Parathyroid adenoma (tissue), 2 donors: ENCODE measurements at regions not wholly inside any gene's neighbourhood (a gene's known extent, or its start where the extent isn't known, plus 50 kb on each side); places are given as distances from the start of the nearest gene placed in this dataset.

Experiments used
- H2AFZ ChIP-seq: fragments of 300-600 bp; sonication (generic); one replicate; pipeline ENCODE4 v1.7.0; 2017; ENCODE audit warnings: antibody characterized with exemption, mild to moderate bottlenecking
- H3K27ac ChIP-seq: fragments of 300-600 bp; sonication (generic); one replicate; pipeline ENCODE4 v1.7.0; 2017
- H3K27me3 ChIP-seq: fragments of 300-600 bp; sonication (generic); one replicate; pipeline ENCODE4 v1.7.0; 2017; ENCODE audit warnings: low read length; ENCODE audit not compliant: control insufficient read depth, insufficient read depth
- H3K36me3 ChIP-seq: fragments of 300-600 bp; sonication (generic); one replicate; pipeline ENCODE4 v1.7.0; 2017; ENCODE audit warnings: low read length; ENCODE audit not compliant: control insufficient read depth, insufficient read depth
- H3K4me1 ChIP-seq: fragments of 300-600 bp; sonication (generic); one replicate; pipeline ENCODE4 v1.7.0; 2017; ENCODE audit warnings: control low read depth
- H3K4me2 ChIP-seq: fragments of 300-600 bp; sonication (generic); one replicate; pipeline ENCODE4 v1.7.0; 2017; ENCODE audit warnings: low read length
- H3K4me3 ChIP-seq: fragments of 300-600 bp; sonication (generic); one replicate; pipeline ENCODE4 v1.7.0; 2017; ENCODE audit warnings: low read depth, low read length
- H3K79me2 ChIP-seq: fragments of 300-600 bp; sonication (generic); one replicate; pipeline ENCODE4 v1.7.0; 2017; ENCODE audit warnings: control low read depth
- H3K9ac ChIP-seq: fragments of 300-600 bp; sonication (generic); one replicate; pipeline ENCODE4 v1.7.0; 2017; ENCODE audit warnings: mild to moderate bottlenecking
- H3K9me3 ChIP-seq: fragments of 300-600 bp; sonication (generic); one replicate; pipeline ENCODE4 v1.7.0; 2017; ENCODE audit warnings: low read length; ENCODE audit not compliant: control insufficient read depth
- TF ChIP-seq, protein P1 (sequence below): fragments of 300-600 bp; sonication (generic); IDR thresholded peaks from one replicate; pipeline ENCODE4 v1.7.0; 2017; ENCODE audit warnings: antibody characterized with exemption, mild to moderate bottlenecking
- donor health status: primary hyperparathyroidism.

DNA sequence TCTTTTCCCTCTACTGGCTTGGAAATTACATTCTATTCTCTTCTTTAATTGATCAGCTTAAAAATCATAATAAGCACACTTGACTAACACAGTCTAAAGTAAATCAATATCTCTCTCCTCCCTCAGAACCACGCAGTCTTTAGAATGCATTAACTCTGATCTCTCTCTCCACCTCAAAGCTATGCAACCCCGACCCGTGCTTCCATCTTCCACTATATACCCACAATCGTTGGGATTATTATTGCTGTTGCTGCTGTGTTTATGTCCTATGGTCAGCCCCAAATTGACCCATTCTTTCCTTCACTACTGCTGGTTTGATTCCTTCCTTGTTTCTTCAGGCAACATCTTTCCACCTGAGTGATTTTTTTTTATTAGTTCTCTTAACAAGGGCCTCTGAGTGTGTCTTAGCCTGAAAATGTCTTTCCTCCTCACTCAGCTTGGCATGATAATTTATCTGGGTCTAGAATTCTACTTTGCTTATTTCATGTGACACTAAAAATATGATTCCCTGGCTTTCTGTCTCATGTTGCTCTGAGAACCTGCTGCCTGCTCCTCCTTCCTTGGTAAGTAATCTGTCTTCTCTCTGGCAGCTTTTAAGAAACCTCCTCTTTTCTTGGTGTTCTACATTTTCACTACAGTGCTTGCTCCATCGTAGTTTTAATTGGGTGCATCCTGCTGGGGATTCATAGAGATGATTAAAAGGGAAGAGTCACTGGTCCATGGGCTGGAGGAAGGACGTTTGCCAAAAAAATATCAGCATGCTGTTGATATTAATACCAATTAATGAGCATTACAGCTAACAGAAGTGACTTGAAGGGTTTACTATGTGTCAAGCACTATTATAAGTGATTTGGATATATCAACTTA, 472.2 kb downstream of the MATN1 start:
- Histone ChIP-seq H3K9me3 (no peaks in the 10 kb centered on the region), H3K36me3 (no peaks in the 10 kb centered on the region), H3K9ac (no peak overlapping the region), H3K27ac (no peak overlapping the region), H3K4me3 (no peak overlapping the region), H3K4me2 (no peak overlapping the region), H3K79me2 (no peaks in the 10 kb centered on the region), H2AFZ (no peak overlapping the region), H3K27me3 (no peaks in the 10 kb centered on the region), H3K4me1 (no peaks in the 10 kb centered on the region)
- TF ChIP-seq, protein P1, sequence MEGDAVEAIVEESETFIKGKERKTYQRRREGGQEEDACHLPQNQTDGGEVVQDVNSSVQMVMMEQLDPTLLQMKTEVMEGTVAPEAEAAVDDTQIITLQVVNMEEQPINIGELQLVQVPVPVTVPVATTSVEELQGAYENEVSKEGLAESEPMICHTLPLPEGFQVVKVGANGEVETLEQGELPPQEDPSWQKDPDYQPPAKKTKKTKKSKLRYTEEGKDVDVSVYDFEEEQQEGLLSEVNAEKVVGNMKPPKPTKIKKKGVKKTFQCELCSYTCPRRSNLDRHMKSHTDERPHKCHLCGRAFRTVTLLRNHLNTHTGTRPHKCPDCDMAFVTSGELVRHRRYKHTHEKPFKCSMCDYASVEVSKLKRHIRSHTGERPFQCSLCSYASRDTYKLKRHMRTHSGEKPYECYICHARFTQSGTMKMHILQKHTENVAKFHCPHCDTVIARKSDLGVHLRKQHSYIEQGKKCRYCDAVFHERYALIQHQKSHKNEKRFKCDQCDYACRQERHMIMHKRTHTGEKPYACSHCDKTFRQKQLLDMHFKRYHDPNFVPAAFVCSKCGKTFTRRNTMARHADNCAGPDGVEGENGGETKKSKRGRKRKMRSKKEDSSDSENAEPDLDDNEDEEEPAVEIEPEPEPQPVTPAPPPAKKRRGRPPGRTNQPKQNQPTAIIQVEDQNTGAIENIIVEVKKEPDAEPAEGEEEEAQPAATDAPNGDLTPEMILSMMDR: no peak

DNA sequence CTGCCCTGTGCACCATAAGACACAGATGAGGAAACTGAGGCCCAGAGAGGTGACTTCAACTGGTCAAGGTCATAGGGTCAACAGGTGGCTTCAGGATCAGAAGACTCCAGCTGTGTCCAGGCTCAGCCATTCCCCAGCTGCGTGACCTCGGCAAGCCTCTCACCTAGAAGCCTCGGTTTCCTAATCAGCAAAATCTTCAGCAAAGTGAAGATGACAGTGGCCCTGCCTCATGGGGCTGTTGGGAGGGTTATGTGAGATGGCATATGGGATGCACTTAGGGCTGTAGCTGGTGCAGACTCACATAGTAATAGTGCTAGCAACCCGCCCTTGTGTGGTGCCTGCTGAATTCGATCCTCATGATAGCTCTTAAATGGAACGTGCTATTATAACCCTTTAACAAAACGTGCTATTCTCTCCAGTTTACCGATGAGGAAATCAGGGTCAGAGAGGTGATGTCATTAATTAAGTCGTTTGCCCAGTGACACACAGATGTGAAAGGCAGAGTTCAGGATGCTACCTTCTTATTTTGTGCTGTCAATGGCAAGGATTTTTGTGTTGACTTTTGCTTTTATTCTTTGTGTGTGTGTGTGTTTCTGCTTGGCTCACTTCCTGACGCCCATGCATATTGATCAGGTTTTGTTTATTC, 472.9 kb downstream of the MATN1 start:
- H2AFZ ChIP-seq: no peak overlapping the region
- H3K4me2 ChIP-seq: no peak overlapping the region
- no peaks in the 10 kb centered on the region for H3K4me1 ChIP-seq
- H3K36me3 ChIP-seq: no peaks in the 10 kb centered on the region
- TF ChIP-seq, protein P1: no peak
- no peak overlapping the region for H3K4me3 ChIP-seq
- H3K27ac ChIP-seq: no peak overlapping the region
- no peaks in the 10 kb centered on the region for H3K27me3 ChIP-seq
- H3K79me2 ChIP-seq: no peaks in the 10 kb centered on the region
- H3K9ac ChIP-seq: no peak overlapping the region
- no peaks in the 10 kb centered on the region for H3K9me3 ChIP-seq

DNA sequence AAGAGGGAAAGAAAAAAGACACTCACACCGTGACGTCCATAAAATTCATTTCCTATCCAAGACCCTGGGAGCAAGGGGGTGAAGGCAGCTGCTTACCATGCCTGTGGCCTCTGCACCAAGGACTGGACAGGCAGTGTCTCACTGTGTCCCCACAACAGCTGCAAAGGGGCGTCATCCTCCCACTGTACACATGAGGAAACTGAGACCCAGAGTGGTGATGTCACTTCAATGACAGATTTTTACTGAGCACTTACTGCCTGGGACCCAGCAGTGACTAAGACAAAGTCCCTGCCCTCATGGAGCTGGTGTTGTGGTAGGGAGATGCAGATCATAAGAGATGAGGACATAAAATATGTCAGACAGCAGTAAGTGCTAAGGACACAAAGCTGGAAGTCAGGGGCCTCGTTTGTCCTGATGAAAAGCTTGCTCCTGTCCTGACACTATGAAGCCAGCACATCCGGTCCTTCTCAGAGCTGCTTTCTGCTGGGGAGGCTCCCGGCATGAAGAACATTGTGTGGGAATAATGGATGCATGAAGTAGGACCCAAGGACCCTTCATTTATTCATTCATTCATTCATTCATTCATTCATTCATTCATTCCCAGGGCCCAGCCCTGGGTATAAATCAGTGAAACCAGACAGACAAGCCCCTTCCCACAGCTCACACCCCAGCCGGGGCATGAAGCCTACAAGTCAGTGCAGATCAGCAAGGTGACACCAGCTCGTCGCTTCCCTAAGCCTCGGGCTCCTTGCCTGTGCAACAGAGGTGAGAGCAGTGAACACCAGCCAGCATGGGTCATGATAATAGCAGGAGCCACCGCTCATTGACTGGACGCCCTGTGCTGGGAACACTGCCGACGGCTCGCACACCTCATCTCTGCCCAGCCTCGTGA, 473.7 kb downstream of the MATN1 start:
- H3K36me3 ChIP-seq: no peaks in the 10 kb centered on the region

DNA sequence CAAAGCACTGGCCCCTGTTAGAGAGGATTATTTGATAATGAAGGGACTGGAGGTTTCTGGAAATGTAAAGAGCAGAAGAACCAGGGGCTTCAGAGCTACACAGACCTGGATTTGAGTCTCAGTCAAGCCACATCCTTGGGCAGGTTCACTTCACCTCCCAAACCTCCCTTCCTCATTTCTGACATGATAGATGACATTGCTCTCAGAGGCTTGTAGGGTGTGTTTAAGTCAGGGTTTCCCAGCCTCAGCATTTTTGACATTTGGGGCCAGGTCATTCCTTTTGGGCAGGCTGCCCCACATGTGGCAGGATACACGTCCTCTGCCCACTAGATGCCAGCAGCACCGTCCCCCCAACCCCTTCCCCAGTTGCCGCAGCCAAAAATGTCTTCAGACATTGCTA, 474.6 kb downstream of the MATN1 start:
- H3K79me2 ChIP-seq: no peaks in the 10 kb centered on the region
- H3K9me3 ChIP-seq: no peaks in the 10 kb centered on the region
- TF ChIP-seq, protein P1: no peak
- H3K36me3 ChIP-seq: no peaks in the 10 kb centered on the region
- no peak overlapping the region for H2AFZ ChIP-seq
- H3K27ac ChIP-seq: no peak overlapping the region
- H3K4me3 ChIP-seq: no peak overlapping the region
- H3K27me3 ChIP-seq: no peaks in the 10 kb centered on the region
- no peak overlapping the region for H3K4me2 ChIP-seq
- H3K4me1 ChIP-seq: no peaks in the 10 kb centered on the region
- no peak overlapping the region for H3K9ac ChIP-seq

More for the DNA sequence above, 473.7 kb downstream of the MATN1 start:
- TF ChIP-seq, protein P1: no peak
- no peaks in the 10 kb centered on the region for H3K4me1 ChIP-seq
- H2AFZ ChIP-seq: no peak overlapping the region
- no peaks in the 10 kb centered on the region for H3K27me3 ChIP-seq
- no peaks in the 10 kb centered on the region for H3K9me3 ChIP-seq
- no peaks in the 10 kb centered on the region for H3K79me2 ChIP-seq
- H3K4me3 ChIP-seq: no peak overlapping the region
- H3K27ac ChIP-seq: no peak overlapping the region
- H3K4me2 ChIP-seq: no peak overlapping the region
- H3K9ac ChIP-seq: no peak overlapping the region
